HG02642 (cell line): ENCODE measurements at regions not wholly inside any gene's neighbourhood (a gene's known extent, or its start where the extent isn't known, plus 50 kb on each side); places are given as distances from the start of the nearest gene placed in this dataset.

Source experiments
- ATAC-seq: cut with Tn5 transposase; IDR thresholded peaks from one replicate; pipeline ENCODE4 v1.9.1; 2021; ENCODE audit warnings: mild to moderate bottlenecking; ENCODE audit not compliant: unreplicated experiment, poor library complexity

DNA sequence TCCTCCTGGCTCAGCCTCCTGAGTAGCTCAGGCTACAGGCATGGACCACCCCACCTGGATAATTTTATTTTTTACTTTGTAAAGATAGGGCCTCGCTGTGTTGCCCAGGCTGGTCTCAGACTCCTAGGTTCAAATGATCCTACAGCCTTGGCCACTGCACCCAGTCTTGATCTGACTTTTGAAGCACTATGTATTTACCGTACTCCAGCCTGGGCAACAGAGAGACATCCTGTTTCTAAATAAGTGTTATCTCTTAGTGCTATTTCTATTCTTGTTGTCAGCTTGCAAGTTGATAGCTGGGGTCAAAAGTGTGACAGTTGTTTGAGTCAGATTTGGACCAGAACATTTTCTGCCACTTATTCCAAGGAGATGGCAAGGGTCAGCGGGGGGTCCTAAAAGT lies 486.4 kb downstream of the NPIPA7 start:
- ATAC-seq: no peak

DNA sequence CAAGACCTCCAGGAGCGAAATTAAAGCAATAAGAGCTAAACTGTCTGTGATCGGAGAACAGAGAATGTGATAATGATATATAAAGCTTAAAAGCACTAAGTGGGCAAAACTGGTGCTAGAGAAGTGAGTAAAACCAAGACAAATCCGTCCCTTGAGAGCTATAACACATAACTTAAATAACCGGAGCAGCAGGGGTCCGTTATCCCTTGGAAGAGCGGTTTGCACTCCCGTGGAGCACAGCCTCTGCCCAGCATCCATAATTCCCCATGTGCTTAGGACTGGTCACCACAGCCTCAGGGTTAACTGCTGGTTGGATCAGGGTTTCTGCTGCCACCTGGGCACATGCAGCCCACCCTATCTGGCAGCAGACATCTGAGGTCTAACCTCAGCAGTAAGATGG lies 489.0 kb downstream of the NPIPA7 start:
- no peak for ATAC-seq

GRCh38 chr16:16868727-16869126 lies 489.8 kb downstream of the NPIPA7 start:
- ATAC-seq: no peak

DNA sequence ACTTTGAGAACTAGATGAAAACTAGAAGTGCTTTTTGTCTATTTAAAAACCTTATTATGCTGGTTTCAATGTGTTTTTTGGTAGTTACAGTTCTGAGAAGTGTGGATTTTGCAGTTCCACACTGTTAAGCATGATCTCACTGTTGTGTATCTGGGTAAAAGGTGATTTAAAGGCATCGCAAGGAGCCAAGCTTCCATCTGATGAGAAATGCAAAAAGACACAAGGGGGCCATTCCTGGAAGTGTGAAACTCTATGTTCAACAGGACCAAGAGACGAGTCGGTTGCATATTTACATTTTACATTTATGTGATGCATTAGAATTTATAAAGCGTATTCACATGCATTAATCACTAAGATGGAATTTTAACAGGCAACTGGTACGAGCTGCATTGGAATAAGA lies 490.8 kb downstream of the NPIPA7 start:
- ATAC-seq: no peak

DNA sequence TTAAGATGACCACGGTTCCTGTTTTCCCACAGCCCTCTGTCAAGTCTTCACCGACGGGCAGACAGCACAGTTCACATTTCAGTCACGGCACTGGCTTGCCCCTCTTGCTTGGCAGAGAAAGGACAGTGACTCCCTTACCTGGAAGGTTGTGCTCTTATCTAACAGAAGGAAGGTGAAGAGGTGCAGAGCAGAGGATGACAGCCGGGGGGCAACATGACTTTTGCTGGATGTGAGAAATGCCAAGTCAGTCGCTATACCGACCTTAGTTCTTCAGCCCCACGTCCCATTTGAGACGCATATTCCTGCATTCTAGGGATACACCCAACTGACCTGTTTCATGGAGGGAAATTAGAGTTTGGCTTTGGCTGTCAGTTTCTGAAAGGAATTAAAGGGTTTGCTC lies 492.3 kb downstream of the NPIPA7 start:
- no peak for ATAC-seq

GRCh38 chr16:16877061-16877460 lies 498.1 kb downstream of the NPIPA7 start:
- ATAC-seq: no peak

DNA sequence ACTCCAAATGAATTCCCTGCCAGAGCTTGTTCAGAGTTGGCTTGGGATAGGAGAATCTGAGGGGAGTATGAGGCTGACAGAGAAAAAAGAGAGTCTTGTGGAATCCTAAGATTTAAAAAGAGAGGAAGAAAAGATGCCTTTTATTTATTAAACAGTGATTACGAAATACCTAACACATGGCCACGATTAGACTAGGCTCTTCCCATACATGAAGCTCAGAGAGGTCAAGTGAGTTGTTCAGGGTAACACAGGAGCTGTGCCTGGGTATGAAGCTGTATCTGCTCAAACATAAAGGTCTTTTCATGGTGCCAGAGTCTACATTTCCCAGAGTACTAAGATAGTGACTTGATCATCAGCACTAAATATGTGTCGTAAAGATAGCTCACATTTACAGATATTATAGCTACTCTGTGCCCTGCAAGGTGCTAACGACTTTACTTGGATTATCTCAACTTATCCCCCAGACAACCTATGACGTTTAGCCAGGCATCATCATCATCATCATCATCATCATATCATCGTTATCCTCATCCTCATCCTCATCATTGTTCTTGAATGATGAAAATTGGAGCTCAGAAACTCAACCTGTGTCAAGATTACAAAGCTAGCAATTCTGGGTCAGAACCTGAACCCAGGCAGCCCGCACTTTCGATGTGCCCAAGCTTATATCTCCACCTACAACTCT lies 500.8 kb downstream of the NPIPA7 start:
- no peak for ATAC-seq

GRCh38 chr16:16881814-16882213 lies 502.9 kb downstream of the NPIPA7 start:
- no peak for ATAC-seq

DNA sequence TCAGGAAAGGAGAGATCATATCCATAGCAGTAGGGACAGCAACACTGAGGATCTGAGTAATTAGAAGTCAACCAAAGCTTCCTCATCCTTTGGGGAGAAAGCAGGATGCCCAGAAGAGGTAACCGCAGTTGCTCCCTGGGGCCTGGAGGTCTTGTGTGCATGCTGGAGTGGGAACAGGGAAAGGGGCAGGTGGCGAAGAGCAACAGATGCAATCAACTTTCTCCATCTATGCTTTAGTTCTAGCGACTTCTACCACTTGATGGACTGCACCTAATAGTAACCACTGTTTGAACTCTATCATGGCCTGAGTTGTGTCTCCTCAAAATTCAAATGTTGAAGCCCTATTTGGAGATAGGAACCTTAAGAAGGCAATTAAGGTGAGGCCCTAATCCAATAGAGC lies 503.8 kb downstream of the NPIPA7 start:
- ATAC-seq: no peak

- ATAC-seq: no peak
Measured at GRCh38 chr16:16884451-16884850, 505.5 kb downstream of the NPIPA7 start.

DNA sequence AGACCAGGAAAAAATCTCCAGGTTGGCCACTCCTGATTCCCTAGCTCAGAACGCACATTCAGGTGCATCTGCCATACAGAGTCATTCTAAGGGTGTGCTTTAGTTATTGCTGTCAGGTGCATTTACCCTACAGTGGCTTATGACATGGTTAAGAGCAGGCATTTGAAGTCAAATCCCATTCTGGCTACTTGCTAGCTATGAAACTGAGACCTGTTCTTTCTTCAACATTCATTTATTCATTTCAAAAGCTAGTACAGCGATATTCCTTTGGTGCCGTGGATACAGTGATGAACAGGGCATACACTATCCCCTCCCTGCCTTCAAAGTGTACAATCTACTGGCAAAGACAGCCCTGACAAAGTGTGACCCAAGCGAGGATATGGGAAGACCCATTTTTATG lies 508.3 kb downstream of the NPIPA7 start:
- ATAC-seq: no peak

- ATAC-seq: no peak
Measured at GRCh38 chr16:16890964-16891363, 512.0 kb downstream of the NPIPA7 start.

GRCh38 chr16:16904601-16905000 lies 525.7 kb downstream of the NPIPA7 start:
- ATAC-seq: no peak

DNA sequence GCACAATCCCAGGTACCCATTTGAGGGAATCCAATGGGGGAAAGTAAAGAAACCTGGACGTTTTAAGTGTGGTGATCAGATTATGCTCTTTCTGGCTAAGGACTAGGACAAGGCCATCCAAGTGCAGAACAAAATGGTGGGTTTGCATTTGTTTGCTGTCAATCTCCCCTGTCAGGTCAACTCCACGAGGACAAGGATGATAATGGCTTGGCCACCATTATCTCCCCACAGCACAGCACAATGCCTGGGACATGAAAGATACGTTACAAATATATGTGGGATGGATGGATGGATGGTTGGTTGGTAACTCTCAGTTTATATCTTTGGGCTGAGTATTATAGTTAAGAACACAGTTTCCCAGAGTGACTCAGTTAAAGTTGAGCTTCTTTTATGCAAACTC lies 526.9 kb downstream of the NPIPA7 start:
- ATAC-seq: no peak

- no peak for ATAC-seq
Measured at GRCh38 chr16:16907089-16907488, 528.1 kb downstream of the NPIPA7 start.

DNA sequence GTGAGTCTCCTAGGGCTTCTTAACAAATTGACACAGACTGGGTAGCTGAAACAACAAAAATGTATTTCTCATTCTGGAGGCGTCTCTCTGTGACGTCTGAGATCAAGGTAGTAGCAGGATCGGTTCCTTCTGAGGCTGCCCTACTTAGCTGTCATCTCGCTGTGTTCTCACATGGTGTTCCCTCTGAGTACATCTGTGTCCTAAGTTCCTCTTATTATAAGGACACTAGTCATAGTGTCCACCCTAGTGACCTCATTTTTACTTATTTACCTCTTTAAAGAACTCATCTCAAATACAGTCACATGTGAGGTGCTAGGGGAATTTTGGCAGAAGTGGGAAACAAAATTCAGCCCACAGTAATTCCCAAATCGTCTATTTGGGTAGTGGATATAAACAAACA lies 529.1 kb downstream of the NPIPA7 start:
- no peak for ATAC-seq

GRCh38 chr16:16909126-16909525 lies 530.2 kb downstream of the NPIPA7 start:
- ATAC-seq: no peak

DNA sequence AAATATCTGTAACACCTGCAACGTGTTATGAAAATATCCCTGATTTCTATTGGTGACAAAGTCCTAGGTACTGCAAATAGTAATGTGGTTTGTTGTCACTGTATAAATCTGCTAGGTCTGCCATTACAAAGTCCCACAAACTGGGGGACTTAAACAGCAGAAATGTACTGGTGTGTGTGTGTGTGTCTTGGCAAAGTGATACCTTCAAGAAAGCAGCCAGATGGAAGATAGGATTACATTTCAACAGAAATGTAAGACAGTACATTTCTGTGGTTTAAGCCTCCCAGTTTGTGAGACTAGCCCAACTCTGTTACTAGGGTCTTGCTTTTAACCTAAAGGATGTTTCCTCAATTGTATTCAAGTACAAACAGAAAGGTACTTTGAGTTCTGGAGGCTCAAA lies 531.7 kb downstream of the NPIPA7 start:
- no peak for ATAC-seq

DNA sequence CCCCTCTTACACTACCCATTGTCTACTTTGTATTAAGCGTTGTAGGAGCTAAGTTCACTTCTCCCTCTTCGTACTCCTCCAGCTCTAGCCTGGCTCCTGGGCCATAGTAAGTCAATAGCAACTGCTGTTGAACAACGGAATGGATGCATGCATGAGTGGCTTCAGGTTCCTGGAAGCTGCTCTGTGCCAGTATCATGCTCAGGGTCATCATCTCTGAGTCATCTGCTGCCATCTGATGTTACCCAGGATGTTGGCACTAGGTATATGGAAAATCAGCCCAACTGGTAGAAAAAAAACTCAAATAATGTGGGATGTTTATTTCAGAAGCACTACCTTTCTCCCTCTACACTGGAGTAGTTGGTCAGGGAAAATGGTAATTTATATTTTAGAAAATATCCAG lies 536.8 kb downstream of the NPIPA7 start:
- ATAC-seq: no peak

DNA sequence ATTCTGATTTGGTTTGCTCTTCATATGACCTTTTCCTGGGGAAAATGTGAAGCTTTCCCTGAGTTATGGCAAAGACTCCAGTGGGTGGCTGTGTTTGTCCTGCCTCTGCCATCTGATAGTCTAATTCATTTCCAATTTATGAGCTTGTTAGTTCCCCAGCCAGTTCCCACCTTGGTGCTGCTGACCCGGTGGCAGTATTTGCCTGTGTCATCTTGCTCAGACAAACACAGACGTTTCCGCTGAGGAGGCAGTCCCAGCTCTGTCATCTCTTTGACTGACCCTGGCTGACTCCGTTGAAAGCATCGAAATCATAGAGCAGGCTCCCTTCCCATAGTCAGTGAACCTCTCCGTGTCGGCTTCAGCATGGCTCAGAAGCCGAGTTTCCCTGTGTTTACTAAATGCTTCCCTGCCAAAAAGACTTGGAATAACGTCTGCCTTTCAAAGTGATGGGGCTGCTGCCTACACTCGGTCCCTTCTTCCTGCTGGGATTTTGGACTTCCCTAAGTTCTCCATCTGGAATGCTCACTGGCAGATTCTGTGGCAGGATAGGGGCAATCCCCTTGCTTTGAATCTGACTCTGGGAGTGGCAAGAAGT lies 538.3 kb downstream of the NPIPA7 start:
- no peak for ATAC-seq

- no peak for ATAC-seq
Measured at GRCh38 chr16:16923479-16923878, 544.5 kb downstream of the NPIPA7 start.

- ATAC-seq: no peak
Measured at GRCh38 chr16:16924613-16925012, 545.7 kb downstream of the NPIPA7 start.
